ENCODE measurements at regions not wholly inside any gene's neighbourhood (a gene's known extent, or its start where the extent isn't known, plus 50 kb on each side); places are given as distances from the start of the nearest gene placed in this dataset.

DNA sequence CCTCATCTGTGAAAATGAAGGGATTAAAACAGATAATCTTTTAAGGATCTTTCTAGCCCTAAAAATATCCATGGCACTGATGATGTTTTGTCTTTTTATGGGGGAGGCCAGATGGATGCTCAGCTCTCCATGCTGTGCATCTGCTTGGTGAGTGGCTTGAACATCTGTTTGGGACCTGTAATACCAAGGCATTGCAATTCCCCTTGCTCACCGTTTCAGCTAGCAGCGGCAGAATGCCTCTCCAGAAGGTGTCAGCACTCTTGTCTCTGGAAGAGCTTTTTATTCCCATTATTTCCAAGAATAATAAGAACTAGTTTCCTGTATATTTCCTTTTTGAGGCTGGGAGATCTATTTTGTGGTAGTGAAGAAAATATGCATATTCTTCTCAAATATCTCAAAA is 151.9 kb upstream of the ANK2 start:
- Histone ChIP-seq H3K27me3 (ENCODE audit: insufficient read depth, low read depth, low read length) (no peaks in the 10 kb centered on the region), H3K27ac (ENCODE audit: low read length) (no peak overlapping the region), H3K9me3 (ENCODE audit: low read length) (no peaks in the 10 kb centered on the region), H3K4me2 (ENCODE audit: low read length) (no peak overlapping the region), H3K4me3 (ENCODE audit: low read length) (no peak overlapping the region), H3F3A (ENCODE audit: insufficient read depth, low read length, poor library complexity, severe bottlenecking) (no peaks in the 10 kb centered on the region), H3K36me3 (ENCODE audit: insufficient read depth, low read length) (no peaks in the 10 kb centered on the region), H2AFZ (ENCODE audit: low read depth, low read length) (no peak overlapping the region), H4K20me1 (ENCODE audit: insufficient read depth) (no peaks in the 10 kb centered on the region), H3K9me2 (ENCODE audit: insufficient read depth, low read length) (no peaks in the 10 kb centered on the region), H3K79me2 (replicated peaks; ENCODE audit: insufficient read depth, low read length) (no peaks in the 10 kb centered on the region), H3K9ac (ENCODE audit: low read length) (no peak overlapping the region)
- TF ChIP-seq TAF1 (IDR thresholded peaks at IDR 0.05; ENCODE audit: low read depth) (no peak), SMC3 (conservative IDR thresholded peaks at IDR 0.05; ENCODE audit: poor library complexity) (no peak)
- TF ChIP-seq, protein P1, sequence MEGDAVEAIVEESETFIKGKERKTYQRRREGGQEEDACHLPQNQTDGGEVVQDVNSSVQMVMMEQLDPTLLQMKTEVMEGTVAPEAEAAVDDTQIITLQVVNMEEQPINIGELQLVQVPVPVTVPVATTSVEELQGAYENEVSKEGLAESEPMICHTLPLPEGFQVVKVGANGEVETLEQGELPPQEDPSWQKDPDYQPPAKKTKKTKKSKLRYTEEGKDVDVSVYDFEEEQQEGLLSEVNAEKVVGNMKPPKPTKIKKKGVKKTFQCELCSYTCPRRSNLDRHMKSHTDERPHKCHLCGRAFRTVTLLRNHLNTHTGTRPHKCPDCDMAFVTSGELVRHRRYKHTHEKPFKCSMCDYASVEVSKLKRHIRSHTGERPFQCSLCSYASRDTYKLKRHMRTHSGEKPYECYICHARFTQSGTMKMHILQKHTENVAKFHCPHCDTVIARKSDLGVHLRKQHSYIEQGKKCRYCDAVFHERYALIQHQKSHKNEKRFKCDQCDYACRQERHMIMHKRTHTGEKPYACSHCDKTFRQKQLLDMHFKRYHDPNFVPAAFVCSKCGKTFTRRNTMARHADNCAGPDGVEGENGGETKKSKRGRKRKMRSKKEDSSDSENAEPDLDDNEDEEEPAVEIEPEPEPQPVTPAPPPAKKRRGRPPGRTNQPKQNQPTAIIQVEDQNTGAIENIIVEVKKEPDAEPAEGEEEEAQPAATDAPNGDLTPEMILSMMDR (IDR thresholded peaks at IDR 0.05; ENCODE audit: poor library complexity, severe bottlenecking) = peak; percentile 25

DNA sequence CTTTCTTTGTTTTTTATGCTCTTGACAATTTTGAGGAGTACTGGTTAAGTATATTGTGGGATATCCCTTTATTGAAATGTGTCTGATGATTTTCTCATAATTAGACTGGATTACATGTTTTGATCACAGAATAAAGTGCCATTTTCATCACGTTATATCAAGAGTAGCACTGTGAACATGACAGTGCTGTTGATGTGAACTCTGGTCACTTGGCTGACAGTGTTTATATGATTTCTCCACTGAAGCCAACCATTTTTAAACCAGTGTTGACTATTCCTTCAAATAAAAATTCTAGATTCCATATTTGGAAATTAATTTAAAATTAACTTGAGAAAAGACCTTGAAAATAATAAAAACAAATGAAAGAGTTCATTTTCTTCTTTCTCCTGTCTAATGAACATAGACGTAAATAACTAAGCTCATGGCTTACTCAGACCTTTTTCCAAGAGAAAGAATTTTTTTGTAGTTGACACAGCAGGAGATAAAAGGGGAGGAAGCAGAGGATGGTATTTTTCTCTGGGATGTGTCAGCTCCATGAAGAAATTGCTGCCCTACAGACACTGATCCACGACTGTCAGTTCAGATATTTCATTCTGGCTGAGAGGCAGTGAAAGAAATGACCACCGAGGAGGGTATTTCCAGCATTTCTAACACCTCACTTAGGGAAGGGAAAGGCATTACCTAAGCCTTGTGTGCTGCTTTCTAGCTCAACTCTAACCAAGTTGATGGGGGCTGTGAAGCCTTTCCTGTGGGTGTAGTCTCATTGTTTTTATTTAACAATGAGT is 150.9 kb upstream of the ANK2 start:
- TF ChIP-seq, protein P1 (IDR thresholded peaks at IDR 0.05; ENCODE audit: poor library complexity, severe bottlenecking) = no peak
- TF ChIP-seq POLR2AphosphoS5 (IDR thresholded peaks at IDR 0.05) (peak; percentile 72), EZH2 (IDR thresholded peaks at IDR 0.05; ENCODE audit: borderline replicate concordance, insufficient read depth, low read length, poor library complexity, severe bottlenecking) (no peak)
- Histone ChIP-seq H3K9me2 (ENCODE audit: insufficient read depth, low read length) (no peaks in the 10 kb centered on the region), H4K20me1 (ENCODE audit: insufficient read depth) (no peaks in the 10 kb centered on the region), H3K4me3 (ENCODE audit: low read length) (peak overlapping the region; percentile 9), H3K4me2 (ENCODE audit: low read length) (no peak overlapping the region), H2AFZ (ENCODE audit: low read depth, low read length) (no peak overlapping the region), H3F3A (ENCODE audit: insufficient read depth, low read length, poor library complexity, severe bottlenecking) (no peaks in the 10 kb centered on the region), H3K79me2 (replicated peaks; ENCODE audit: insufficient read depth, low read length) (no peaks in the 10 kb centered on the region), H3K27ac (ENCODE audit: low read length) (no peak overlapping the region), H3K9me3 (ENCODE audit: low read length) (no peaks in the 10 kb centered on the region), H3K9ac (ENCODE audit: low read length) (no peak overlapping the region), H3K36me3 (ENCODE audit: insufficient read depth, low read length) (no peaks in the 10 kb centered on the region), H3K27me3 (ENCODE audit: insufficient read depth, low read depth, low read length) (no peaks in the 10 kb centered on the region)

DNA sequence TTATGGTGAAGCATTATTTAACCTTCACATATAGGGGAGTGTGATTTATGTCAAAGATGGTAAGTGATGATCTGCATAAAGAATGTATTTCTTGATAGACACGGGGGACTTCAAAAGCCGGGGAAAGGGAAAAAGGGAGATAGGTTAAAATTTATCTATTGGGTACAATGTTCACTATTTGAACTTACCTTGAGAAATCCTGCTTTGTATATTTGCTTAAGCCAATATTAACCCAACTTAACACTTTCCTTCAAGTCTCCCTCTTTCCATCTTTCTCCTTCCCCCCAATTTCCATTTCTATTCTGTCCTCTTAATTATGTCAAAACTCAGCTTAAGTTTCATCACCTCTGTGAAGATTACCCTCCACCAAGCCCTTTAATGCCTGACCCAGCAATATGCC is 149.0 kb upstream of the ANK2 start:
- H3K9me2 ChIP-seq (ENCODE audit: insufficient read depth, low read length) = no peaks in the 10 kb centered on the region
- no peaks in the 10 kb centered on the region for H3K79me2 ChIP-seq (replicated peaks; ENCODE audit: insufficient read depth, low read length)
- no peak overlapping the region for H3K27ac ChIP-seq (ENCODE audit: low read length)
- no peaks in the 10 kb centered on the region for H3K27me3 ChIP-seq (ENCODE audit: insufficient read depth, low read depth, low read length)
- H3K4me2 ChIP-seq (ENCODE audit: low read length) = no peak overlapping the region
- no peak overlapping the region for H3K4me3 ChIP-seq (ENCODE audit: low read length)
- no peaks in the 10 kb centered on the region for H3F3A ChIP-seq (ENCODE audit: insufficient read depth, low read length, poor library complexity, severe bottlenecking)
- H3K36me3 ChIP-seq (ENCODE audit: insufficient read depth, low read length) = no peaks in the 10 kb centered on the region
- TF ChIP-seq TAF1 (IDR thresholded peaks at IDR 0.05; ENCODE audit: low read depth) (no peak), SMC3 (conservative IDR thresholded peaks at IDR 0.05; ENCODE audit: poor library complexity) (no peak), POLR2AphosphoS5 (IDR thresholded peaks at IDR 0.05) (no peak), EP300 (conservative IDR thresholded peaks at IDR 0.05; ENCODE audit: poor library complexity, severe bottlenecking) (no peak), EZH2 (IDR thresholded peaks at IDR 0.05; ENCODE audit: borderline replicate concordance, insufficient read depth, low read length, poor library complexity, severe bottlenecking) (no peak), MXI1 (conservative IDR thresholded peaks at IDR 0.05; ENCODE audit: poor library complexity, severe bottlenecking) (no peak), RAD21 (conservative IDR thresholded peaks at IDR 0.05) (no peak)
- TF ChIP-seq, protein P1 (IDR thresholded peaks at IDR 0.05; ENCODE audit: poor library complexity, severe bottlenecking) = no peak
- TF ChIP-seq, protein P2, sequence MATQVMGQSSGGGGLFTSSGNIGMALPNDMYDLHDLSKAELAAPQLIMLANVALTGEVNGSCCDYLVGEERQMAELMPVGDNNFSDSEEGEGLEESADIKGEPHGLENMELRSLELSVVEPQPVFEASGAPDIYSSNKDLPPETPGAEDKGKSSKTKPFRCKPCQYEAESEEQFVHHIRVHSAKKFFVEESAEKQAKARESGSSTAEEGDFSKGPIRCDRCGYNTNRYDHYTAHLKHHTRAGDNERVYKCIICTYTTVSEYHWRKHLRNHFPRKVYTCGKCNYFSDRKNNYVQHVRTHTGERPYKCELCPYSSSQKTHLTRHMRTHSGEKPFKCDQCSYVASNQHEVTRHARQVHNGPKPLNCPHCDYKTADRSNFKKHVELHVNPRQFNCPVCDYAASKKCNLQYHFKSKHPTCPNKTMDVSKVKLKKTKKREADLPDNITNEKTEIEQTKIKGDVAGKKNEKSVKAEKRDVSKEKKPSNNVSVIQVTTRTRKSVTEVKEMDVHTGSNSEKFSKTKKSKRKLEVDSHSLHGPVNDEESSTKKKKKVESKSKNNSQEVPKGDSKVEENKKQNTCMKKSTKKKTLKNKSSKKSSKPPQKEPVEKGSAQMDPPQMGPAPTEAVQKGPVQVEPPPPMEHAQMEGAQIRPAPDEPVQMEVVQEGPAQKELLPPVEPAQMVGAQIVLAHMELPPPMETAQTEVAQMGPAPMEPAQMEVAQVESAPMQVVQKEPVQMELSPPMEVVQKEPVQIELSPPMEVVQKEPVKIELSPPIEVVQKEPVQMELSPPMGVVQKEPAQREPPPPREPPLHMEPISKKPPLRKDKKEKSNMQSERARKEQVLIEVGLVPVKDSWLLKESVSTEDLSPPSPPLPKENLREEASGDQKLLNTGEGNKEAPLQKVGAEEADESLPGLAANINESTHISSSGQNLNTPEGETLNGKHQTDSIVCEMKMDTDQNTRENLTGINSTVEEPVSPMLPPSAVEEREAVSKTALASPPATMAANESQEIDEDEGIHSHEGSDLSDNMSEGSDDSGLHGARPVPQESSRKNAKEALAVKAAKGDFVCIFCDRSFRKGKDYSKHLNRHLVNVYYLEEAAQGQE (IDR thresholded peaks at IDR 0.05; ENCODE audit: borderline replicate concordance) = no peak
- H4K20me1 ChIP-seq (ENCODE audit: insufficient read depth) = no peaks in the 10 kb centered on the region
- no peaks in the 10 kb centered on the region for H3K9me3 ChIP-seq (ENCODE audit: low read length)
- H3K9ac ChIP-seq (ENCODE audit: low read length) = no peak overlapping the region
- H2AFZ ChIP-seq (ENCODE audit: low read depth, low read length) = no peak overlapping the region

Measured in neural cell (in vitro differentiated cells).